G401 (cell line): ENCODE measurements at regions not wholly inside any gene's neighbourhood (a gene's known extent, or its start where the extent isn't known, plus 50 kb on each side); places are given as distances from the start of the nearest gene placed in this dataset.
A peak's percentile ranks its signal among the peaks of the same experiment; 100 is the strongest.
"Not testable (repeated sequence)": the region's sequence is repeated elsewhere in the genome, so short reads cannot be mapped to it uniquely, and the experiment has no call there.

Source experiments
- DNase-seq: peaks from one replicate; pipeline ENCODE4 v3.0.0-alpha.2; 2015; ENCODE audit warnings: low spot score
- in situ Hi-C: cut with HindIII; loops from 2 replicates; pipeline ENCODE4 v1.10.0; 2016; ENCODE audit warnings: low sequenced_read_pairs, mixed read lengths

- in situ Hi-C loops: no loop called here
Measured at GRCh38 chr18:67766930-67767329, 250.4 kb upstream of the DSEL start.

GRCh38 chr18:67752211-67752610, 235.7 kb upstream of the DSEL start:
- in situ Hi-C loops, DNase-seq: not testable (repeated sequence)

More at GRCh38 chr18:67766930-67767329, 250.4 kb upstream of the DSEL start:
- no peak for DNase-seq

- in situ Hi-C loops: no loop called here
- no peak for DNase-seq
Measured at GRCh38 chr18:67742954-67743353, 226.4 kb upstream of the DSEL start.

- DNase-seq: no peak
- in situ Hi-C loops: no loop called here
Measured at GRCh38 chr18:67742525-67742924, 226.0 kb upstream of the DSEL start.

- in situ Hi-C loops: no loop called here
- DNase-seq: no peak
Measured at GRCh38 chr18:67735506-67735905, 219.0 kb upstream of the DSEL start.

GRCh38 chr18:67733088-67733487, 216.6 kb upstream of the DSEL start:
- no peak for DNase-seq
- in situ Hi-C loops: no loop called here

- no peak for DNase-seq
- in situ Hi-C loops: no loop called here
Measured at GRCh38 chr18:67731851-67732250, 215.3 kb upstream of the DSEL start.

- in situ Hi-C loops: no loop called here
- no peak for DNase-seq
Measured at GRCh38 chr18:67730886-67731285, 214.4 kb upstream of the DSEL start.

GRCh38 chr18:67728364-67728763, 211.8 kb upstream of the DSEL start:
- no peak for DNase-seq
- in situ Hi-C loops: no loop called here

GRCh38 chr18:67726882-67727281, 210.4 kb upstream of the DSEL start:
- DNase-seq: peak; percentile 40
- in situ Hi-C loops: no loop called here

- DNase-seq: no peak
- in situ Hi-C loops: no loop called here
Measured at GRCh38 chr18:67717800-67718199, 201.3 kb upstream of the DSEL start.

- in situ Hi-C loops: no loop called here
Measured at GRCh38 chr18:67715567-67715966, 199.0 kb upstream of the DSEL start.

GRCh38 chr18:67710639-67711038, 194.1 kb upstream of the DSEL start:
- no peak for DNase-seq
- in situ Hi-C loops: no loop called here

More at GRCh38 chr18:67715567-67715966, 199.0 kb upstream of the DSEL start:
- DNase-seq: no peak

GRCh38 chr18:67705748-67706147, 189.2 kb upstream of the DSEL start:
- no peak for DNase-seq
- in situ Hi-C loops: no loop called here

GRCh38 chr18:67695684-67696083, 179.2 kb upstream of the DSEL start:
- in situ Hi-C loops: no loop called here

GRCh38 chr18:67694787-67695186, 178.3 kb upstream of the DSEL start:
- in situ Hi-C loops: no loop called here
- DNase-seq: no peak

More at GRCh38 chr18:67695684-67696083, 179.2 kb upstream of the DSEL start:
- peak; percentile 14 for DNase-seq

GRCh38 chr18:67692811-67693210, 176.3 kb upstream of the DSEL start:
- DNase-seq: no peak
- in situ Hi-C loops: no loop called here

- DNase-seq: no peak
- in situ Hi-C loops: no loop called here
Measured at GRCh38 chr18:67682516-67682915, 166.0 kb upstream of the DSEL start.

GRCh38 chr18:67677489-67677888, 161.0 kb upstream of the DSEL start:
- in situ Hi-C loops: no loop called here
- DNase-seq: no peak

GRCh38 chr18:67672716-67673115, 156.2 kb upstream of the DSEL start:
- in situ Hi-C loops: no loop called here
- DNase-seq: peak; percentile 27

GRCh38 chr18:67672155-67672554, 155.6 kb upstream of the DSEL start:
- in situ Hi-C loops: no loop called here

GRCh38 chr18:67670024-67670543, 153.6 kb upstream of the DSEL start:
- DNase-seq: no peak
- in situ Hi-C loops: no loop called here

More at GRCh38 chr18:67672155-67672554, 155.6 kb upstream of the DSEL start:
- no peak for DNase-seq
